NB4 (cell line): ENCODE measurements at regions not wholly inside any gene's neighbourhood (a gene's known extent, or its start where the extent isn't known, plus 50 kb on each side); places are given as distances from the start of the nearest gene placed in this dataset.

Experiments used
- CTCF ChIP-seq: IDR thresholded peaks from one replicate; pipeline ENCODE4 v1.5.1; 2012; ENCODE audit warnings: low read depth, low read length
- MYC ChIP-seq: IDR thresholded peaks from 2 replicates; pipeline ENCODE4 v1.6.1; 2011; ENCODE audit warnings: low read depth, low read length
- POLR2A ChIP-seq: IDR thresholded peaks from 2 replicates; pipeline ENCODE4 v1.6.1; 2011; ENCODE audit warnings: mild to moderate bottlenecking; ENCODE audit not compliant: insufficient read length; ENCODE audit errors: extremely low read depth

GRCh38 chr1:98288494-98288893, 367.7 kb upstream of the DPYD start:
- no peak for TF ChIP-seq CTCF
- TF ChIP-seq POLR2A: no peak
- no peak for TF ChIP-seq MYC
